GM18870 (cell line): ENCODE measurements at regions not wholly inside any gene's neighbourhood (a gene's known extent, or its start where the extent isn't known, plus 50 kb on each side); places are given as distances from the start of the nearest gene placed in this dataset.

ENCODE experiments used
- ATAC-seq: cut with Tn5 transposase; IDR thresholded peaks from one replicate; pipeline ENCODE4 v1.9.1; 2021; ENCODE audit warnings: moderate library complexity; ENCODE audit not compliant: unreplicated experiment

DNA sequence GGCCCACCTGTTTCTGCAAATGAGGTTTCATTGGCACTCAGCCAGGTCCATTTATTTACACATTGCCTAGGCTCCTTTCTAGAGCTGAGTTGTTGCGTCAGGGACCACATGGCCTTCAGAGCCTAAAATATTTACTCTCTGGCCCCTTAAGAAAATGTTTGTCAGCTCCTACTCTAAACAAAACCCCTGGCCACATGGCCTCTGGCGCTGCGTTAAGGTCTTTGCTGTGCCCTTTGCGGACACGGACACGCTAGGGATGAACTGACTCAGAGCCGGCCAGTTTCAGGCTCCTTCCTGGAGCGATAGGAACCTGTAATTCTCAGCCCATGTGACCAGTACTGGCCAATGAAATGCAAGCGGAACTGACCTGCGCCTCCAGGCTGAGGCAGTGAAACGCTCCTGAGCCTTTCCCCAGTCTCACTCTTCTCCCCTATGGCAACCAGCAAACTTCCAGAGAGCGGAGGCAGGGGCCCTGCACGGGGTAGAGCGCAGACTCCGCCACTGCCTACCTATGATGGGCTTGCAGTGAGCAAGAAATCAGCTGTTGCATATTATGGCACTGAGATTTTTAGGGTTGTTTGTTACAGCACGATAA, 160.3 kb downstream of the ETS2 start:
- ATAC-seq, result no peak

DNA sequence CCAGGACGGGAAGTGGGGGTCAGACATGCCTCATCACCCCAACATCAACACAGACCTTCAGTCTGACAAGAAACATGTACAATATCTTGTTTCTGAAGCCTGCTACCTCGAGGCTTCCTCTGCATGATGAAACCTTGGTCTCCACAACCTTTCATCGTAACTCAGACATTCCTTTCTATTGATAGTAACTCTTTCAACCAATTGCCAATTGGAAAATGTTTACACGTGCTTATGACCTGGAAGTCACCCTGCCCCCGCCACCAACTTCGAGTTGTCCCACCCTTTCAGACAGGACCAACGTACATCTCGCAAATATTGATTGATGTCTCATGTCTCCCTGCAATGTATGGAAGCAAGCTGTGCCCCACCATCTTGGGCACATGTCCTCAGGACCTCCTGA, 159.5 kb downstream of the ETS2 start:
- ATAC-seq, result no peak

GRCh38 chr21:38963006-38963405, 157.3 kb downstream of the ETS2 start:
- ATAC-seq, result no peak

GRCh38 chr21:38960251-38960650, 154.5 kb downstream of the ETS2 start:
- ATAC-seq, result no peak

GRCh38 chr21:38959692-38960061, 153.9 kb downstream of the ETS2 start:
- ATAC-seq, result no peak

- ATAC-seq, result no peak
Measured at GRCh38 chr21:38958940-38959691, 153.4 kb downstream of the ETS2 start.

DNA sequence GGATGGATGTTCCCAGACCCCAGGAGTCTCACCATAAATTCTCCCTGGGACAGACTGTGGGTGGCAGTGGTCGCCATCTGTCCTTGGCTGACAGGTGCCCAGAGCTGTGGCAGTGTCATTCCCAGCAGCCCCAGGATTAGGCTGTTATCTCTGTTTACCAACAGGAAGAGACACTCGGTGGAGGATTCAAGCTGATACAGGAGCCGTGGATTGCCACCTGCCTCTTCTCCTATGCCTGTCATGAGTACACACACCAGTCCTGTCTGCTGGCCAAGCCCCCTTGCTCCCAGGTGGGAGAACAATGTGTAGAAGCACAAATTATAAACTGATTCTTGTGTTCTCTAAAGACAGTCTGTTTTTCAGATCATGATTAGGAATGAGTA, 152.6 kb downstream of the ETS2 start:
- no peak for ATAC-seq

DNA sequence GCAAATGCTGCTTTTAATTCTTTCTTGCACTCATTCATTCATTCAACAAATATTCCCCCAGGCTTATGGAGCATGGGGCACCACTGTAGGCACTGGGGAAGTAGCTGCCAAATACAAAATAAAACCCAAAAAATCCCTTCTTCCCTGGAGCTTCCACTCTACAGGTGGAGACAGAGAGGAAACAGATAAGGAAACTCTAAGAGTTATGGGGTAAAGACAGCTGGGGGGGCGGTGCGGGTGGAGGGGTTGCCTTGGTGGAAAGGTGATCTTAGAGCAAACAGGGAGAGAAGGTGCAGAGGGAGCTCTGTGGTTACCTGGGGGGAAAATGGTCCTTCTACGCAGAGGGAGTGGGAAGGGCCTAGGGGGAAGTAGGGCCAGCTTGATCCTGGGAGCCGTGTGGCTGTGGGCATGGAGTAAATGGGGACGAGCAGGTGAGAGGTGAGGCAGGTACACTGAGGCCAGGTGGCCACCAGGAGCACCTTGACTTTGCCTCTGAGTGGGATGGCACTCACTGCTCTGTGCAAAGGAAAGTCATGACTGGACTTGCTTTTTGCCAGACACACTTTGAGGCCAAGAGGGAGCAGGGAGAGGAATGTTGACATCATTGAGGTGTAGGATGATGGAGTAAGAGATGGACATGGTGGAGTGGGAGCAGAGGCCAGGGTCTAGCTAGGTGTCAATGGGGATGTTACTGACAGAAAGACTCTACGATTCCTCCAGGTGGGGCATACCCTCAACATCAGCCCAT, 152.0 kb downstream of the ETS2 start:
- no peak for ATAC-seq

GRCh38 chr21:38956856-38957571, 151.3 kb downstream of the ETS2 start:
- no peak for ATAC-seq

DNA sequence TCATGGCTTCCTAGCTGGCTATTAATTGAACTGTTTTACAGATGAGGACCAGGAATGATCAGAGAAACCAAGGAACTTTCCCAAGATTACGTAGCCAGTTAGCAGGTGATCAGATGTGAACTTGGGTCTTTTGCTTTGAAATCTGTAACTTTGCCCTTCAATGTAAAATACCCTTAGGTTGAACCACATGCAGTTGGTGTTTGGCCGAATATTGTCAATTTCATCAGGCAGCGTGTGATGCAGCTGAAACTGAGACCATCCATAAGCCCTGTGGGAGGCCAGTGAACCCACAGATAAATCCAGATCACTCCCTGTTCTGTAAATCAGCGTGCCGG, 150.8 kb downstream of the ETS2 start:
- no peak for ATAC-seq

DNA sequence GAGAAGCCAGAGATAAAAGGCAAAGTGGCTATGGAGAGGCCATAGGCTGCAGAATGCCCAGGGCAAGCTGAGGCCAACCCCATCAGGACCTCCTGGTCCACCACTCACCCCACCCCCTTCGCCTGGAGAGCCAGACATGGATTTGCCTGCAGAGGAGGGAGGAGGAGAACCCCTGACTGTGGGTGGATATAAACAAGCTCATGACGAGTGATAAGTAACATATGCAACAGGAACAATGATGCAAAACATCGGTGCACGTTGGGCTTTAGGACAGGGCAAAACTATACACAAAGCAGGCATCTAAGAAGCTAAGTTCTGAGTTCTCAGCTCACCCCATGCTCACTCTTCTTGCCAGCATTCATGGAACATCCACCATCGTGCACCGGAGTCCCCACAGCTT, 150.3 kb downstream of the ETS2 start:
- no peak for ATAC-seq

DNA sequence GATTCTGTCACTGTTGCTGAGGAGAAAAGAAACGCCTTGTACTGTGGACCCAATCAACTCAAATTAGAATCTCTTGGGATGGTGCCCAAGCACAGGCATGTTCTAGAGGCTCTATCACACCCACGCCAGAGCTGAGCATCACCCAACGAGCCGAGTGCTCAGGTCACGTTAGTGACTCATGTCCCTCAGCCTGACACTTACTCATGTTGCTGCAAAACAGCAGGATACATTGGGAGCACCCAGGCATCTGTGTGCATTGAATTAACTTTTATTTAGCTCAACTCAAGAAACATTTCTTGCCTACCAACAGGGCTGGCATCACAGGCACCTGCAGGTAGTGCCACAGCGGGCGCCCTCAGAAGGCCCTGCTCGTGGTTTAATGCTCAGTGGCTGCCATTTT, 149.8 kb downstream of the ETS2 start:
- no peak for ATAC-seq

DNA sequence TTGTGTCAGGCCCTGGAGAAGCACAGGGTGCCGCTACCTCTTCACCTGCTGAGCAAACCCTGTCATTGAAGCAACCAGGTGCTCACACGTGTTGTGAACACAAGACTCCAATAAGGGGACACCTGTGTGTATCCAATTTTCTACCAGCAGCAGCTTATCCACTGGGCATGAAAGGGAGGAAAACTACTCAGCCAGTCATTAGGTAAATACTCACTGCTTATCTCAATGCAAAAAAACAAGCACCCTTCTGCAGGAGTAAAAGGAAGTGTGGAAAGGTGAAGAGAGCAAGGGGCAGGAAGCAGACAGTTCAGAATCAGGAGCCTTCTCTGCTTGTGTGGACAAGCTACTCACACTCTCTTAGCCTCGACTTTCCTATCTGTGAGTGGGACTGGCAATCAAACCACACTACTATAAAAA, 148.9 kb downstream of the ETS2 start:
- no peak for ATAC-seq

DNA sequence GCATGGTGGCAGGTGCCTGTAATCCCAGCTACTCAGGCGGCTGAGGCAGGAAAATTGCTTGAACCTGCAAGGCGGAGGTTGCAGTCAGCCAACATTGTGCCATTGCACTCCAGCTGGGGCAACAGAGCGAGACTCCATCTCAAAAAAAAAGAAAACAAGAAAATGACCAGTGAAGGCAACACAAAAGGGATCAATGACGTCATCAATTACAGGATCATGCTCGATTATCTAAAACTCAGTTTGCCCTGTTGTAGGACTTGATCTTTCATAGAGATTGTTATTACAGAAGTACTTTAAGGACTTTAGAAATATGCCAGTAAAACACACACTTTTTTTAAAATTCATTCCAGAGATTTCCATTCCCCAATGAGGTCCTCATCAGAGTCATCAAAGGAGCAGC, 147.8 kb downstream of the ETS2 start:
- ATAC-seq, result no peak

GRCh38 chr21:38952890-38953289, 147.2 kb downstream of the ETS2 start:
- ATAC-seq, result no peak

- no peak for ATAC-seq
Measured at GRCh38 chr21:38951095-38951730, 145.5 kb downstream of the ETS2 start.

DNA sequence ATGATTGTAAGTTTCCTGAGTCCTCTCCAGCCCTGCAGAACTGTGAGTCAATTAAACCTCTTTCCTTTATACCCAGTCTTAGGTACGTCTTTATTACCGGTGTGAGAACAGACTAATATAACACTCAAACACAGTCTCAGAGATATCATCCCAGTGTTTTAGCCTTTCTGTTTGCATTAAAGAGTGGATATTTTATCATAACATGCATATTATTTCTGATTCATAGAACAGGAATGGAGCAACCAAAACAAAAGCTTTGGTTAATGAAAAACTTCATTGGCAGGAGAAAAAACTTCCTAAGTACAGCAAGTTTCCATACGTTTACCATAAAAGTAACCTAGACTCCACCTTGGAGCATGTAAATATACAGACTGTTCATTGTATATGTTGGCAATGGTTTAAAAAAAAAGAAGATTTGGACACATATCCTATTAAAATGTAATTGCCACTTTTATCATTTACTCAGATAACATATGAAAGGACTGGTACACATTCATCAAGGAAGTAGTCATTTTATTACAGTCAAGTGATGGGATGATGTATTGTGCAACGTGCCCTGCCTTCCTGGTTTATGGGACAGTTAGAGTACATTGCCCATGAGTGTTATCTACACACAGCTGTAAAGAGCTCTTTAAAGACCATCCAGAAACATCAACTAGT, 144.8 kb downstream of the ETS2 start:
- no peak for ATAC-seq

DNA sequence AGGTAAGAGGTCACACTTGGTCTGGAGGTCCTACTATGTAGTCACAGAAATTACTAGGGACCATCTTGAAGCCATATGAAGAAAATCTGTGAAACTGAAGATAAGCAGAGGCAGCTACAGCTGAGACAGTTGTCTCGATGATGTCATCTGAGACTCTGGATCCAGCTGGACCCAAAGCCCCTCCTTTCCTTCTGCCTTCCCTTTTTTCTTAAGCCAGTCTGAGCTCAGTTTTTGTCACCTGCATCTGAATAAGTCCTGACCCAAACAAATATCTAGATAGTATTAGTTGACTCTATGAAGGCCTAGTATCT, 143.3 kb downstream of the ETS2 start:
- ATAC-seq, result no peak

GRCh38 chr21:38948377-38949069, 142.8 kb downstream of the ETS2 start:
- no peak for ATAC-seq

DNA sequence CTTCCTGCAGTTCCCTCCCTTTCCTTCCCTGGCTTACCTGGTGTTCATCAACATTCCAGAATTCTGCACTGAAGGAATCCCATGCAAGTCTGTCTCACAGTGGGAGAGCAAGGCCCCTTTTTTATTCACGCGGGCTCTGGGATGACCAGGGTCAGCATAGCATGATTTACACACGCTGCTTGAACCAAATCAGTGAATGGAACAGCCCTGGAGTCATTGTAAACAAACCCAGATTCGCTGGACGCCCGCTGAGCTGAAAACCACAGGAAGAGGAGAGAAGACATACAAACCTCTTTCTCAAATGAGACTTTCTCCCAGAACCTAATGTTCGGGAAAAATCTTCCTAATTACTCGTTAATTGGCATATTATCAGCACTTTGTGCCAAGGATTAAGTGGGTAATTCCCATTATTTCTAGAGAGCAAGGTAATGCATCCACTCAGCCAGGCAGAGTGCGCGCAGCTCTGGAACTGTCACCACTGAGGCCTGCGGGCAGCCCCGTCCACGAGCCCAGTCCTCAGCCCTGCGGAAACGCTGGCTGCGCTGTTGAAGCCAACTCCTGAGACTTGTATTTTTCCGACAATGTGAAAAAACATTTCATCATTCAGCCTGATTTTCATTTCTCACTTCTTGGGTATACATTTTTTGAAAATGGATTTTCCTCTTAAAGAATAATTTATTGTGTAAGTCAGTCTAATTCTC, 140.0 kb downstream of the ETS2 start:
- no peak for ATAC-seq
